OCI-M1 (cell line): ENCODE measurements at regions not wholly inside any gene's neighbourhood (a gene's known extent, or its start where the extent isn't known, plus 50 kb on each side); places are given as distances from the start of the nearest gene placed in this dataset.
"Not testable (repeated sequence)": the region's sequence is repeated elsewhere in the genome, so short reads cannot be mapped to it uniquely, and the experiment has no call there.

Experiments used
- DNase-seq: peaks from one replicate; lab custom pipeline; 2025; lab: John Stamatoyannopoulos, UW

- DNase-seq: not testable (repeated sequence)
These were observed 59.2 kb upstream of the CCDC180 start for GRCh38 chr9:97248252-97248651.

- DNase-seq: no peak
These were observed 63.9 kb upstream of the CCDC180 start for GRCh38 chr9:97243606-97244005.

GRCh38 chr9:97241430-97241829, 66.0 kb upstream of the CCDC180 start:
- DNase-seq: not testable (repeated sequence)

DNA sequence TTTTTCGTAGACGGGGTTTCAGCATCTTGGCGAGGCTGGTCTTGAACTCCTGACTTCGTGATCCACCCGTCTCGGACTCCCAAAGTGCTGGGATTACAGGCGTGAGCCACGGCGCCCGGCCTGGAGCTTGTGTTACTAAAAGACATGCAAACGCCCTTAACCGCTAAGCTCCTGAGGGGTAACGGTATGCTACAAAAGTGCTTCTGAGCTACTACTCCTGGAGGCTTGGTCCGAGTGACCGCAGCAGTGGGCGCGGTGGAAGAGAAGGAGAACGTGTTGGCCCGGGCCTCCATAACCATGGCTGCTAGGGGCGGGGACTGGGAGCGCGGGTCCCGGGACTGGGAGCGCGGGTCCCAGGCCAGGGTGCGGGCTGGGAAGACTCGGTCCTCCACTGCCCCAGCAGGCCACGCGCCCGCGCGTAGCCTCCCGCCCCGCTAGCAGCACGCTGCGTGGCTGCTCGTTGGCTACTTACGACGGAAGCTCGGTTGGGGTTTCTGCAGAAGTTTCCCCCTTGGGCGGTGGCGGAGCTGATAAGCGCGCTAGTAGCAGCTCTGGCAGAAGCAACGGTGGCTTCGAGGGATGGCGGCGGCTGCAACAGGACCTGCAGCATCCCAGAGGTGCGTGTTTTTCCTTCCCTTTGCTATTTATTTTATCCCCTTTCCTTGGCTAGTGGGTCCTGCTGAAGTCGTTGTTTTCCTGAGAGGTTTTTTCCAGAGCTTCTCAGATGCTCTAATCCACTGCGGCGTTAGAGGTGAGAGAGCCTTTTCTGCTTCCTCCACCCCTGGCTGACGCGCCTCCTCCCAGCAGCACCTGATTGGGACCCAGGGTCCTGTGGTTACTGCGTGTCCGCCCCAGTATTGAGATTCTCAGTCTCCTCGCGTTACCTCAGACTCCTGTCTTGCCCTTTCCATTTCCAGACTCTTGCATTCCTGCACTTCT, 69.2 kb upstream of the CCDC180 start:
- peak; percentile 97 for DNase-seq

DNA sequence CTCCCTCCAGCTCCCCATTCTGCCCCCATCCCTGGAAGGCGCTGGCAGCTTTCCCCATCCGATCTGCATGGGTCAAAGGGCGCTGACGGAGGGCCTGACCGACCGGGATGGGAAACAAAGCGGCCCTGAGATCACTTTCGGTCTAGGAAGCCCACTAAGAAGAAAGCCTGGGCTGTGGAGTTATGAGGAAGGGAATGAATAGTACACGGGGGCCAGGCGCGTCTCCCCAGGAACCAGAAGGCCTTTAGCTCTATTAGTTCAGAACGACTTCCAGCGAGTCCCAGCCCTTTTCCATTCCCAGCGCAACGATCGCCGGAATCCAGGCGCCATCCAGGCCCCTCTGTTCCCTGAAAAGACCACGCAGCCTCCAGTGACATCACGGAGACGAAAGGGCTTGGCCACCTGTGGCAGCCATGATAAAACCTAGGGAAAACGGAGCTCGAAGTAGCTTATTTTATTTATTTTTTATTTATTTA, 70.1 kb upstream of the CCDC180 start:
- no peak for DNase-seq

DNA sequence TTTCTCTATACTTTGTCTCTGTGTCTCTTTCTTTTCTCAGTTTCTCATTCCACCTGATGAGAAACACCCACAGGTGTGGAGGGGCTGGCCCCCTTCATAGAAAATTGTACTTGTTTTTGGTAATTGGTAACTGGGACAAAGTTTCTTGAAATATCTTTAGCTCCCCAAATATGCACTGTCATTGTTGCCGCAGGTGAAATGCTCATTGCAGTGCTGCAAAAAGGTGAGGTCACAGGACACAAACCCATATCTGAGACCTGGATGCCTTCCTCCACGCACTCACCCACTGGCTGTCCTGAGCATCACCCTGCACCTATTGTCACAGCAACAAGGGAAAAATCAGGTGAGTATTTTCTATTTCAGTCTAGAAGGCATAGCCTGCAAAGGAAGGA, 74.5 kb upstream of the CCDC180 start:
- DNase-seq: not testable (repeated sequence)

- not testable (repeated sequence) for DNase-seq
These were observed 75.1 kb upstream of the CCDC180 start for GRCh38 chr9:97232060-97233008.

- DNase-seq: not testable (repeated sequence)
These were observed 85.1 kb upstream of the CCDC180 start for GRCh38 chr9:97222393-97222792.

GRCh38 chr9:97221478-97222355, 85.7 kb upstream of the CCDC180 start:
- DNase-seq: peak; percentile 12

GRCh38 chr9:97220894-97221477, 86.5 kb upstream of the CCDC180 start:
- DNase-seq: no peak

GRCh38 chr9:97220396-97220795, 87.1 kb upstream of the CCDC180 start:
- DNase-seq: not testable (repeated sequence)

DNA sequence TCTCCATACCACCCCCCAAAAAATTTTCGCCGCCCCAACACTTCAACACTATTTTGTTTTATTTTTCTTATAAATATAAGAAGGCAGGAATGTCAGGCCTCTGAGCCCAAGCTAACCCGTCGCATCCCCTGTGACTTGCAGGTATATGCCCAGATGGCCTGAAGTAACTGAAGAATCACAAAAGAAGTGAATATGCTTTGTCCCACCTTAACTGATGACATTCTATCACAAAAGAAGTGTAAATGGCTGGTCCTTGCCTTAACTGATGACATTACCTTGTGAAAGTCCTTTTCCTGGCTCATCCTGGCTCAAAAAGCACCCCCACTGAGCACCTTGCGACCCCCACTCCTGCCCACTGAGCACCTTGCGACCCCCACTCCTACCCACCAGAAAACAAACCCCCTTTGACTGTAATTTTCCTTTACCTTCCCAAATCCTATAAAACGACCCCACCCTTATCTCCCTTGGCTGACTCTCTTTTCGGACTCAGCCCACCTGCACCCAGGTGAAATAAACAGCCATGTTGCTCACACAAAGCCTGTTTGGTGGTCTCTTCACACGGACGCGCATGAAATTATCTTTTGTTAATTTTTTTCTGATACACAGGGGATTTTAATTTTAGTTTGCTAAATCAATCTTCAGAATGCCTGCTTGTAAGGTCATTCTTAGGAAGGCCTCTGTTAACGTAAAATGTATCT, 87.9 kb upstream of the CCDC180 start:
- DNase-seq: not testable (repeated sequence)

DNA sequence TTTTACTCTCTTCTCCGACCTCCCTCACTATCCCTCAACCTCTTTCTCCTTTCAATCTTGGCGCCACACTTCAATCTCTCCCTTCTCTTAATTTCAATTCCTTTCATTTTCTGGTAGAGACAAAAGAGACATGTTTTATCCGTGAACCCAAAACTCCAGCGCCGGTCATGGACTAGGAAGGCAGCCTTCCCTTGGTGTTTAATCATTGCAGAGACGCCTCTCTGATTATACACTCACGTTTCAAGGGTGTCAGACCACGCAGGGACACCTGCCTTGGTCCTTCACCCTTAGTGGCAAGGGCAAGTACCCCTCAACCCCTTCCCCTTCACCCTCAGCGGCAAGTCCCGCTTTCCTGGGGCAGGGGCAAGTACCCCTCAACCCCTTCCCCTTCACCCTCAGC, 92.3 kb upstream of the CCDC180 start:
- DNase-seq: not testable (repeated sequence)

GRCh38 chr9:97214556-97214955, 92.9 kb upstream of the CCDC180 start:
- not testable (repeated sequence) for DNase-seq

GRCh38 chr9:97199683-97200082, 107.8 kb upstream of the CCDC180 start:
- DNase-seq: not testable (repeated sequence)

- not testable (repeated sequence) for DNase-seq
These were observed 113.7 kb upstream of the CCDC180 start for GRCh38 chr9:97193767-97194166.

DNA sequence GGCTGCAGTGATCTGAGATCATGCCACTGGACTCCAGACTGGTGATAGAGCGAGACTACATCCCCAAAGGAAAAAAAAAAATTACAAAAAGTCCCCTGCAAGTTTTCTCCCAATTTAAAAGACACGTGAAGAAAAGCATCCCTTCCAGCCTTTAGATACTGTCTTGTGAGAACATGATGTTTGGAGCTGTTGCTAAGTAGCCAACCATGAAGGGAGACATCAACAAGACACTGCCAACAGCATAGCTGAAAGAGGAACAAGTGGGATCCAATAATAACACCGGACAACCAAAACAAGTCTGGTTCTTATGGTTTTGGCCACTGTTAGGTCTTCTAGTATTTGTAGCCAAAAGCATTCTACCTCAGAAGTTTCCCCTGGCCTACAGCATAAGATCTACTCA, 118.9 kb upstream of the CCDC180 start:
- no peak for DNase-seq

GRCh38 chr9:97187706-97188105, 119.8 kb upstream of the CCDC180 start:
- DNase-seq: not testable (repeated sequence)

GRCh38 chr9:97186493-97186892, 121.0 kb upstream of the CCDC180 start:
- no peak for DNase-seq

DNA sequence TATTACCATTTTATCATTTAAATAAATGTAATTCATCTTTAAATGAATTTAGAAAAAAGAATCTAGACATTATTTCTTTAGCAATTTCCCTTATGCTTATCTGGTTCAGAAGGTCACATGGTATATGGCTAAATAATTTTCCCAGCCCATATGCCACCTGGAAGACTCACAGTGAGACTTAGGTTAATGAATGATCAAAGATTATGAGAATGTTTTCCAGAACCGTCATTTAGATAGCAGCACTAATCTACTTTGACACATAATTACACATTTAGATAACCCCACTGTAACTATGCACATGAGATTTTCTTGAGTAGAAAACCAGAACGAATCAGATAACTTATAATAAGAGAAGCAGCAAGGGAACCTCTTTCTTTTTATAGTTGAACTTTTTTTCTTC, 124.9 kb upstream of the CCDC180 start:
- DNase-seq: not testable (repeated sequence)
